GM21717 (cell line): ENCODE measurements at regions not wholly inside any gene's neighbourhood (a gene's known extent, or its start where the extent isn't known, plus 50 kb on each side); places are given as distances from the start of the nearest gene placed in this dataset.

Experiments
- ATAC-seq: cut with Tn5 transposase; IDR thresholded peaks from one replicate; pipeline ENCODE4 v1.9.1; 2021; ENCODE audit warnings: mild to moderate bottlenecking, moderate library complexity; ENCODE audit not compliant: unreplicated experiment

- ATAC-seq = no peak
Measured at GRCh38 chr1:25105836-25106235, 126.5 kb downstream of the SYF2 start.

GRCh38 chr1:25104932-25105561 lies 127.3 kb downstream of the SYF2 start:
- ATAC-seq = no peak

- no peak for ATAC-seq
Measured at GRCh38 chr1:25103164-25103795, 129.0 kb downstream of the SYF2 start.

GRCh38 chr1:25100151-25100833 lies 132.0 kb downstream of the SYF2 start:
- ATAC-seq = no peak

GRCh38 chr1:25099343-25099951 lies 132.9 kb downstream of the SYF2 start:
- ATAC-seq = no peak

GRCh38 chr1:25098717-25099116 lies 133.6 kb downstream of the SYF2 start:
- no peak for ATAC-seq

- ATAC-seq = no peak
Measured at GRCh38 chr1:25096307-25097150, 135.8 kb downstream of the SYF2 start.

GRCh38 chr1:25095635-25096200 lies 136.6 kb downstream of the SYF2 start:
- no peak for ATAC-seq

GRCh38 chr1:25094995-25095394 lies 137.3 kb downstream of the SYF2 start:
- ATAC-seq = no peak

- no peak for ATAC-seq
Measured at GRCh38 chr1:25094229-25094628, 138.1 kb downstream of the SYF2 start.

- no peak for ATAC-seq
Measured at GRCh38 chr1:25091658-25092057, 140.6 kb downstream of the SYF2 start.

GRCh38 chr1:25090707-25091422 lies 141.4 kb downstream of the SYF2 start:
- no peak for ATAC-seq

- no peak for ATAC-seq
Measured at GRCh38 chr1:25089772-25090171, 142.5 kb downstream of the SYF2 start.

GRCh38 chr1:25088946-25089345 lies 143.4 kb downstream of the SYF2 start:
- ATAC-seq = no peak

- no peak for ATAC-seq
Measured at GRCh38 chr1:25088180-25088701, 144.1 kb downstream of the SYF2 start.

GRCh38 chr1:25086518-25087079 lies 145.7 kb downstream of the SYF2 start:
- ATAC-seq = no peak

- ATAC-seq = no peak
Measured at GRCh38 chr1:25084407-25084806, 147.9 kb downstream of the SYF2 start.

GRCh38 chr1:25083481-25084345 lies 148.6 kb downstream of the SYF2 start:
- ATAC-seq = no peak
